ENCODE measurements at regions not wholly inside any gene's neighbourhood (a gene's known extent, or its start where the extent isn't known, plus 50 kb on each side); places are given as distances from the start of the nearest gene placed in this dataset.

GRCh38 chr7:118046086-118046485, 137.9 kb upstream of the LSM8 start:
- TF ChIP-seq TAF1 (IDR thresholded peaks at IDR 0.05; ENCODE audit: borderline replicate concordance, insufficient read depth, low read length) (no peak), REST (IDR thresholded peaks at IDR 0.05; ENCODE audit: insufficient read depth in 1 of 2, low read depth in 2 of 2, low read length in 2 of 2) (no peak)

Data from PFSK-1 (cell line).